GM18498 (cell line): ENCODE measurements at regions not wholly inside any gene's neighbourhood (a gene's known extent, or its start where the extent isn't known, plus 50 kb on each side); places are given as distances from the start of the nearest gene placed in this dataset.

Source experiments
- ATAC-seq: cut with Tn5 transposase; IDR thresholded peaks from one replicate; pipeline ENCODE4 v1.9.1; 2021; ENCODE audit warnings: mild to moderate bottlenecking, moderate library complexity; ENCODE audit not compliant: unreplicated experiment

DNA sequence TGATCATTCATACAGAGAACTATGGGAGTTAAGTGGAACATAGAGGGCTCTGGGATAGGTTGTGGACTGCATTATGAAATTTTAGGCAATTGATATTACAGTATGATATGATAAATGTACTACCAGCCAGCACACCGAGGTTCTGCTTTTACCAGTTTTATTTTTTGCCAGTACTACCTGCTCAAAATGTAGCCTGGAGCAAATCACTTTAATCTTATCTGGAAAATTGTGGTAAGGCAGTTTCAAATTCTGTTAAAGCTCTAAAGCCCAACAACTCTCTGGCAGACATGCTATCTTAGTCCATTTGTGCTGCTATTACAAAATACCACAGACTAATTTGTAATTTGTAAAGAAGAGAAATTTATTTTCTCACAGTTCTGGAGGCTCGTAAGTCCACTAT, 474.9 kb upstream of the CWC22 start:
- ATAC-seq: no peak

- ATAC-seq: no peak
These were observed 471.8 kb upstream of the CWC22 start for GRCh38 chr2:180478883-180479282.

GRCh38 chr2:180474716-180475115, 467.6 kb upstream of the CWC22 start:
- ATAC-seq: no peak

- no peak for ATAC-seq
These were observed 466.4 kb upstream of the CWC22 start for GRCh38 chr2:180473456-180473855.

GRCh38 chr2:180472133-180472532, 465.0 kb upstream of the CWC22 start:
- ATAC-seq: no peak

GRCh38 chr2:180463608-180464007, 456.5 kb upstream of the CWC22 start:
- no peak for ATAC-seq

- no peak for ATAC-seq
These were observed 454.7 kb upstream of the CWC22 start for GRCh38 chr2:180461761-180462160.

DNA sequence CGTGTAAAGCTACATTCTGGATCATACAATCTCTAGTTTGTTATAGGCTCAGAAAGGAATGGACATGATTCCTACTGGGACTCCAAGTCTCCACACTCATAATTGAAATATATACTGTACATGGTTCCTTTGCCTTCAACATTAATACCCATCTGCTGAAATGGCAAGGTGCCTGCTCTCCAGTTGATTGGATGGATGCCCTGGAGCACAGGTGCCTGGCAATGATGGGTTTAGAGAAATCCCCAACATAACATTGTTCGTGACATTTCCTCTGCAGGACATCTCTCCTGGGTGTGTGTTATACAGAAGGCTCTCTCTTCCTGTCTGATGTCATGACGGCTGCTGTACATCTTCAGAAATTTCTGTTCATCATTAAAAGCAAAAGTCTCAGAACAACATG, 449.7 kb upstream of the CWC22 start:
- no peak for ATAC-seq

DNA sequence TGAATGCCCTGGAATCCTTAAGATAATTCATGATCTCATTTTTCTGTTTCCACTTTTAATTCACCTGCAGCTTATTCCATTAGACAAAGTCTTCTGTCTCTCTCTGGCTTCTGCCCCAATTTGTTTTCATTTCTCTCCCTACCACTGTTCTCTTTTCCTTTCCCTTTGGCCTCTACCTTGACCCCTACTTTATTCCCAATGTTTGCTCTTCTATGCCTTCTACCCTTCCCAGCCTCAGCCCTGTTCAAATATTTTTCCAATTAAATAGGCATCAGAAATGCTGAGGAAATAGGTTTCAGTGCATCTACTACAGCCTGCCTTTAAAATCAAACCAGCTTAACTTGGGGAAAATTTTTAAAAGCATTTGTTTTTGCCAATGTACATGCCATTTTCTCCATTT, 443.7 kb upstream of the CWC22 start:
- ATAC-seq: no peak

DNA sequence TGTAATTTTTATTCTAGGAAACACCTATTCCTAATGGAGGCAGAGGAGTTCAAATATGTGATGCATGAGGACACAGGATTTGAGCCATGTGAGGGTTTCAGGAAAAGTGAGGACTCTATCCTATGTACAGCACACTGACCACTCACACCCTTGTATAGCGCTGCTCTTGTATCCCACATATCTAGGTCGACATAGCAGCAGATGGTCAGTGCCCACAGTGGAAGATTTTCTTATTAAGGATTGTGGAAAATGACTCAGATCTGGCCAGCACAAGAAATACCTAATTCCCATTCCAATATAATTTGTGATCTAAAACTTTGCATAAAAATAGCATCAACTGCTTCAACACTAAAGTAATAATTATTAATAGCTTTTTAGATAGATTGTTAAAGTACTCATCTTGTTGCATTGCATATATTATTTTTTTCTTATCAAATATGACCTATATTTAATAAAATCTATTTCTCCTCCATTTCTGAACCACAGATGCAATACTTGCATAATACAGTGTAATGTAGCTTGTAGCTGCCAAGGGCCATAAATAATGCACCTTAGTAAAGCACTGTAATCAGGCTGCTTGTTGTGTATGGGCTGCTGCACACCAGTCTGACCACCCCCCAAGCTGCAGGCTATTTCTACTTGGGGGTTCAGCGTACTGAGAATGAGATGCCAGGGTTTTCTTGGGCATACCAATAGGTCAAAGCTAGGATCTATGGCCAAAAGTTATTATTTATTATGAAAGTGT, 442.2 kb upstream of the CWC22 start:
- no peak for ATAC-seq

DNA sequence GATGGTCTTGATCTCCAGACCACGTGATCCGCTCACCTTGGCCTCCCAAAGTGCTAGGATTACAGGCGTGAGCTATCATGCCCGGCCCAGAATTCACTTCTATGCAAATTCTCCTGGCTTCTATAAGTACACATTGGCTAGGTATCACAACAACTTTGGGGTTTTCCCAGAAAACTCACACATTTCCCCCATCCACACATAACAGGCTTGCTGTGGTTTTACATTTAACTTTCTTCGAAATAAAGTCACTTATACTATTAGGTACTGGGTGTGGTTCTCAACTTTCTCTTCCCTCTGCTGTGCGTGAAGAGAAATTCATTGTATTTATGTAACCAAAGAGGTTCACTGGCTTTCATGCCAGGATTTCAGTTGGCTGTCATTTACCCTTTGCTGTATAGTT, 439.4 kb upstream of the CWC22 start:
- no peak for ATAC-seq

DNA sequence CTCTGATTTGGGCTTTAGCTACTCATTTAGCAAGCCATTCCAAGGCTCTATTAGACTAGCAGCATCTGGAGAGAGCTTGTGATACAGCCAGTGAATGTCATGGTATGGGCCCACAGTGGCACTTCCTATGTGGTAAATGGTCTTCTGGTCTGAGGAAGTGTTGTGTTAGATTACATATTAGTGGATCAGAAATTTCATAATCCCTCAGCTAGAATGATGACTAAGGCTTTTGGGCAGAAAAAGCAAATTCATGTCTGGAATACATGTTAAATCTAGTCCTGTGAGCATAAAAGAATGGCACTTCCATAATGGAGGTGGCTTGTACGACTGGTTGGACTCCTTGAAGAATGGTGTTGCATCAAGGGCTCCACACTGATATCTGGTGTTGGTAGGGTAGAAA, 436.8 kb upstream of the CWC22 start:
- ATAC-seq: no peak

DNA sequence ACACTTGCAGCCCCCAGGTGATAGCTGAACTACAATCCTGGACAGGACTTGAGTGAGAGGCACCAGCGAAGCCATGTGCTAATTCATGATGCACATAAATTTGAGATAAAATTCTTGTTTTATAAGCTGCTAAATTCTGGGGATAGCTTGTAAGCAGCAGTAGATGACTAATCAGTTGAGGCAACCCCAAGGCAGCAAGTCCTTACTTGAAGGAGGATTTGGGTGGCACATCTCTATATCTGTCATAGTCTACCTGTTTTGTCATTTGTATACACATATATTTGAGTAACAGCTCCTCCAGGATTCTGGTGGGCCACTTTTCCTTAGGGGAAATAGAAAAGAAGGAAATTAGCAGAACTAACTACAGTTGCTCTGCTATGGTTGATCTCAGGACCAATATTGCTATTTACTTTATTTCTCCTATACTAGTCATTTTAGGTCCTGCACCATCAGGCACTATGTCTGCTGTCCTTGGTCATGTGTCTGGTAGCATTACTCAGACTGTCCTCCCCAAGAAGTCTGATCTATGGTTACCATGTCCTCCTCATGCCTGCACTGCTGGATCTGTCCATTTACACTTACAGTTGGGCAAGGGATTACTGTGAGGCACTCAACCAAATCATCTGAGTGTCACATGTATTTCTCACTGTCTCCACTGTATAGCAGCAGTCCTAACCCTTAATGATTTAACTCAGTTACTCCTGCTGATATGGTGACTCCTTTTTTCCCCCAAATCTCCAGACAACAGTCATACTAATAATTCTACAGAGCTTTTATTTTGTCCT, 436.0 kb upstream of the CWC22 start:
- no peak for ATAC-seq

GRCh38 chr2:180419212-180419611, 412.1 kb upstream of the CWC22 start:
- ATAC-seq: no peak

DNA sequence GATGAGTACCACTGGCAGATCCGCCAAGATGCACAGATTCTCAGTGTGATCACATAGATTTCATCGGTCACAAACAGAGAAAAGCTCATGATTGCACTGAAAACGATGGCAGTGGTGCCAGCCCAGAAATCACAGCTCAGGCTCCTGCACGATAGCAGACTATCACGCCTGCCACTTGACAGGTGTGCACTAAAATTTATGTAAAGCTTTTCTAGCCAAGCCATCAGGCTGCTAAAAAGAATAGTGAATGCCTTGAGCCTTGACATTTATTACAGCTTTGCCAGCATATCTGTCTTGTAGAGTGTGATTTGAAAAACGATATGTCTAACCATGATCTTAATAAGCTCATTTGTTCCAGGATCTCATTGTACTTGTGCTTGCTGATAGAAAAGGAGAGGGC, 409.5 kb upstream of the CWC22 start:
- ATAC-seq: no peak

GRCh38 chr2:180413336-180413735, 406.2 kb upstream of the CWC22 start:
- ATAC-seq: no peak

DNA sequence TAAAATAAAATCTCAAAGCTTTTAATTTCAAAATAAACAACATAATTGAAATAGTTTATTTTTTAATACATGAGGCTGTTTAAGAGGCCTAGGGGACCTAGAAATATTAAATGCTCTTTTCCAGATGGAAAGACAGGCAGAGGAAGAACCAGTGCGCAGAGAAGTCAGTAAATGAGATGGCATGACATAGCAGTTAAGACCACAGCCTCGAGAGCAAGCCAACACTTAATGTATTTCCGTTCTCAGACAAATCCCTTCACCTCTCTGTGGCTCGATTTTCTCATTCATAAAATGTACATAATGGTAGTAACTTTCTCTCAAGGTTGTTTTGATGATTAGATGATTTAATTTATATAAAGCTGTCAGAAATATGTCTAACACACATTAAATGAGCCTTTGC, 405.1 kb upstream of the CWC22 start:
- no peak for ATAC-seq

DNA sequence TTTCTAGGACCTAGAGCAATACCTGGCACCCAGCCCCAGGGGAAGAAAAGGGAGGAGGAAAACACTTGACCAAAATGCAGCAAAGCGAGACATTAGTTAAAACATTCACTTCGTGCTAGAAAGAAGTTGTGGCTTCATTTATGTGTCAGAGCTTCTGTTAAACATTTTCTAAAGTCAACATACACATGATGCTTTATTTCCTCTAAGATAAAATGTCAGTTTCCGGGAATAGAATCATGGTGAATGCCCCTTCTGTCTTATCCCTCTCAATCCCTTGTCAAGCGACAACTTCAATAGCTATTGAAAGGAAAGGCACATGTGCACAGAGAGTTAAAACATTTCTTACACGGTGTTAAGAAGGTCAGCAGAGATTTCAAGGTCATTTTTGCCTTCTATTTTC, 404.6 kb upstream of the CWC22 start:
- peak; percentile 55 for ATAC-seq

GRCh38 chr2:180406687-180407086, 399.6 kb upstream of the CWC22 start:
- no peak for ATAC-seq

DNA sequence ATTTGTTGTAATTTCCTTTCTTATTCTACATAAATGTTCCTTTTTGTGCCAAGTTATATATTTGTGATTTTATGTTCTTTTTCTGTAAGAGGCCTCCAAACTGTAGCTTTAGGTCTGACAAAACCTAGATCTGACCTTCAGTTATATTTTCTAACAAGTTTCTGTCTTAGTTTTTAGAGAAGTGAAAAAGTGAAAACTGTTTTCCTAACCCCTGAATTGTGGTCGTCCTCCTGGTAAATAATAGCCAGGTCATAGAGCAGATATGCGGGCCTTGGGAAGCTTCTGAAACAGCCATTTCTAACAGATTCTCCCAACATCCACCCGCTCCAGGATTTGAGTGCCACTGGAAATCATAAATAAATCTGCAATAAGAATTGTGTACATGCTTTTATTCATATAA, 398.4 kb upstream of the CWC22 start:
- ATAC-seq: peak; percentile 41

GRCh38 chr2:180394305-180394704, 387.2 kb upstream of the CWC22 start:
- ATAC-seq: no peak

DNA sequence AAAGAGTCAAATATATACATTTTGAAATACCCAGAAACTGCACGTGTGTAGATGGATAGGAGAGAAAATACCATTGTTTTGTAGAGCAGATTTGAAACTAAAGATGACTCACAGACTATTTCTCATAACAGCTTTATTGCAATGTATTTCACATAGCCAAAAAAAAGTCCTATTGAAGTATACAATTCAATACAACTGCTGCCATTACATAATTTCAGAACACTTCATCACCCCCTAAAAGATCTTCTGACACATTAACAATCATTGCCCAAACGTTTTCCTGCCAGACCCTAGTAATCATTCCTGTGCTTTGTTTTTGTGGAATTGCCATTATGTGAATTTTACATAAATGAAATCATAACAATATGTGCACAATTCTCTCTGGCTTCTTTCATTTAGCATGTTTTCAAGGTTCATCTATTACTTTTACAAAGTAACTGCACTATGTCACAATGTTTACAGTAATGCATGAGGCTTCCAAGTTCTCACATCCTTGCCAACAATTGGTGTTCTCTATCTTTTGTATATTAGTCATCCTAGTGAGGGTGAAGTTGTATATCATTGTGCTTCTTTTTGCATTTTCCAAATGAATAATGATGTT, 378.6 kb upstream of the CWC22 start:
- ATAC-seq: no peak
